ENCODE measurements at regions not wholly inside any gene's neighbourhood (a gene's known extent, or its start where the extent isn't known, plus 50 kb on each side); places are given as distances from the start of the nearest gene placed in this dataset.

- no peak for TF ChIP-seq CTCF (IDR thresholded peaks at IDR 0.05; ENCODE audit: insufficient read depth, low read length, severe bottlenecking)
- DNase-seq (ENCODE audit: low read depth) = no peak
- no peak for FAIRE-seq
- H3K36me3 ChIP-seq (ENCODE audit: control insufficient read depth, insufficient read depth, low read length) = no peaks in the 10 kb centered on the region
- no peaks in the 10 kb centered on the region for H3K27me3 ChIP-seq (ENCODE audit: control insufficient read depth, insufficient read depth, low read length)
- no peak overlapping the region for H3K4me3 ChIP-seq (ENCODE audit: low read depth, low read length)
Observed at GRCh38 chr7:54072710-54073109, 469.5 kb upstream of the VSTM2A start.

- H3K27me3 ChIP-seq (ENCODE audit: control insufficient read depth, insufficient read depth, low read length) = no peaks in the 10 kb centered on the region
- H3K4me3 ChIP-seq (ENCODE audit: low read depth, low read length) = no peak overlapping the region
- FAIRE-seq = no peak
- no peak for TF ChIP-seq CTCF (IDR thresholded peaks at IDR 0.05; ENCODE audit: insufficient read depth, low read length, severe bottlenecking)
- no peaks in the 10 kb centered on the region for H3K36me3 ChIP-seq (ENCODE audit: control insufficient read depth, insufficient read depth, low read length)
- DNase-seq (ENCODE audit: low read depth) = peak; percentile 36
Observed at GRCh38 chr7:54076616-54077015, 465.6 kb upstream of the VSTM2A start.

- no peak for DNase-seq (ENCODE audit: low read depth)
- no peaks in the 10 kb centered on the region for H3K27me3 ChIP-seq (ENCODE audit: control insufficient read depth, insufficient read depth, low read length)
- TF ChIP-seq CTCF (IDR thresholded peaks at IDR 0.05; ENCODE audit: insufficient read depth, low read length, severe bottlenecking) = no peak
- H3K4me3 ChIP-seq (ENCODE audit: low read depth, low read length) = no peak overlapping the region
- FAIRE-seq = no peak
- H3K36me3 ChIP-seq (ENCODE audit: control insufficient read depth, insufficient read depth, low read length) = no peaks in the 10 kb centered on the region
Observed at GRCh38 chr7:54080525-54080924, 461.6 kb upstream of the VSTM2A start.

DNA sequence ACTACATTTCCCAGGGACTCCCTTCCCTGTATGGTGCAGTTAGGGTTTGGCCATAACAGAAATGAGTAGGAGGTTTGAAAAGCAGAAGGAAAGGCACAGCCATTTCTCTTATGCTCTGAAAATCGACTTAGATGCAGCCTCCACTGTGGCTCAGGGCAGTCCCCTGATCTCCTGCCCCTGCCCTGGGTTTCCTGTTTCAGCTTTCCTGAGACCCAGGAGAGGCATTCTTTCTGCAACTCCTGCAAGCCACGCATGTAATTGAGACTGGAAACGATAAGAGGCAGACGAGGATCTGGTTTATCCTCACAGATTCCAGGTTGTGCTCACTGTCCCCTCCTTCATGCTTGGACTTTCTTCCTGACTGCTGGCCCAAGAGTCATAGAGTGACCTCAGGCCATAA lies 461.2 kb upstream of the VSTM2A start:
- Histone ChIP-seq H3K27me3 (ENCODE audit: control insufficient read depth, insufficient read depth, low read length) (no peaks in the 10 kb centered on the region), H3K36me3 (ENCODE audit: control insufficient read depth, insufficient read depth, low read length) (no peaks in the 10 kb centered on the region), H3K4me3 (ENCODE audit: low read depth, low read length) (no peak overlapping the region)
- FAIRE-seq = no peak
- no peak for DNase-seq (ENCODE audit: low read depth)
- TF ChIP-seq CTCF (IDR thresholded peaks at IDR 0.05; ENCODE audit: insufficient read depth, low read length, severe bottlenecking) = no peak

- Histone ChIP-seq H3K4me3 (ENCODE audit: low read depth, low read length) (no peak overlapping the region), H3K36me3 (ENCODE audit: control insufficient read depth, insufficient read depth, low read length) (no peaks in the 10 kb centered on the region), H3K27me3 (ENCODE audit: control insufficient read depth, insufficient read depth, low read length) (no peaks in the 10 kb centered on the region)
- DNase-seq (ENCODE audit: low read depth) (no peak), FAIRE-seq (no peak)
- TF ChIP-seq CTCF (IDR thresholded peaks at IDR 0.05; ENCODE audit: insufficient read depth, low read length, severe bottlenecking) = no peak
Observed at GRCh38 chr7:54084340-54084739, 457.8 kb upstream of the VSTM2A start.

GRCh38 chr7:54090652-54091213 lies 451.4 kb upstream of the VSTM2A start:
- no peaks in the 10 kb centered on the region for H3K36me3 ChIP-seq (ENCODE audit: control insufficient read depth, insufficient read depth, low read length)
- no peak overlapping the region for H3K4me3 ChIP-seq (ENCODE audit: low read depth, low read length)
- no peaks in the 10 kb centered on the region for H3K27me3 ChIP-seq (ENCODE audit: control insufficient read depth, insufficient read depth, low read length)
- DNase-seq (ENCODE audit: low read depth) = no peak
- FAIRE-seq = no peak
- TF ChIP-seq CTCF (IDR thresholded peaks at IDR 0.05; ENCODE audit: insufficient read depth, low read length, severe bottlenecking) = no peak

All from bronchial epithelial cell (primary cell).